ENCODE measurements at regions not wholly inside any gene's neighbourhood (a gene's known extent, or its start where the extent isn't known, plus 50 kb on each side); places are given as distances from the start of the nearest gene placed in this dataset.

- no peak overlapping the region for H3K9ac ChIP-seq (ENCODE audit: low read length)
- H3K27me3 ChIP-seq (ENCODE audit: insufficient read depth, low read length) = peaks cover 29% of the 10 kb centered on the region
- H3K9me3 ChIP-seq (ENCODE audit: control insufficient read depth in 1 of 2, insufficient read depth in 1 of 2, low read depth in 1 of 2, low read length in 2 of 2) = no peaks in the 10 kb centered on the region
- no peak overlapping the region for H3K4me2 ChIP-seq (ENCODE audit: low read length)
- H3K27ac ChIP-seq (ENCODE audit: low read depth, low read length) = no peak overlapping the region
- intact Hi-C loops (cut with micrococcal nuclease) = no loop called here
- no peak for DNase-seq (ENCODE audit: low read depth, low spot score)
- RAD21 ChIA-PET (ENCODE audit: low non-redundant PET in 1 of 2, low total read pairs in 2 of 2, uncharacterized antibody in 2 of 2, unreplicated experiment in 2 of 2) = no interaction called here
- H3K36me3 ChIP-seq (ENCODE audit: control insufficient read depth in 1 of 2, insufficient read depth in 2 of 2, low read length in 2 of 2) = no peaks in the 10 kb centered on the region
- ATAC-seq = no peak
- CTCF ChIA-PET = no interaction called here
- H3K79me2 ChIP-seq (ENCODE audit: insufficient read depth, low read length) = no peaks in the 10 kb centered on the region
- no peaks in the 10 kb centered on the region for H4K20me1 ChIP-seq (ENCODE audit: insufficient read depth)
- no peak overlapping the region for H2AFZ ChIP-seq (ENCODE audit: low read depth, low read length, poor library complexity, severe bottlenecking)
- no peaks in the 10 kb centered on the region for H3K9me2 ChIP-seq (ENCODE audit: insufficient read depth)
- TF ChIP-seq ELF1 (IDR thresholded peaks at IDR 0.05; ENCODE audit: borderline replicate concordance, low read depth) (no peak), RAD21 (IDR thresholded peaks at IDR 0.05; ENCODE audit: low read depth) (no peak), POLR2A (IDR thresholded peaks at IDR 0.05; ENCODE audit: borderline replicate concordance, extremely low read depth, insufficient read depth, insufficient read length) (no peak), ZNF274 (IDR thresholded peaks at IDR 0.05; ENCODE audit: low read depth, low read length) (no peak), CBX3 (IDR thresholded peaks at IDR 0.05; ENCODE audit: low read depth) (no peak), ZBTB33 (IDR thresholded peaks at IDR 0.05; ENCODE audit: extremely low read depth, insufficient replicate concordance, low read length) (no peak), SRF (IDR thresholded peaks at IDR 0.05; ENCODE audit: low read depth) (no peak), ZFX (IDR thresholded peaks at IDR 0.05) (no peak), CEBPB (IDR thresholded peaks at IDR 0.05; ENCODE audit: low read depth) (no peak), JUND (IDR thresholded peaks at IDR 0.05) (no peak), SP1 (IDR thresholded peaks at IDR 0.05; ENCODE audit: low read depth) (no peak), SIN3A (IDR thresholded peaks at IDR 0.05; ENCODE audit: low read depth) (no peak), TCF7L2 (IDR thresholded peaks at IDR 0.05; ENCODE audit: borderline replicate concordance, extremely low read depth, insufficient read depth, insufficient read length) (no peak), MAX (IDR thresholded peaks at IDR 0.05) (no peak), REST (IDR thresholded peaks at IDR 0.05; ENCODE audit: low read depth) (no peak), EZH2 (IDR thresholded peaks at IDR 0.05) (no peak), EGR1 (IDR thresholded peaks at IDR 0.05; ENCODE audit: low read depth) (no peak), ATF3 (IDR thresholded peaks at IDR 0.05) (no peak), POLR2AphosphoS5 (IDR thresholded peaks at IDR 0.05; ENCODE audit: low read depth, low read length) (no peak), FOSL1 (IDR thresholded peaks at IDR 0.05; ENCODE audit: low read depth) (no peak)
- POLR2A ChIA-PET = no interaction called here
- BruUV-seq (replicated peaks) = no TSS peak
- no peak overlapping the region for H3K4me3 ChIP-seq (replicated peaks in 1 of 2; ENCODE audit: low read depth in 1 of 2, low read length in 2 of 2)
- no peaks in the 10 kb centered on the region for H3K4me1 ChIP-seq (ENCODE audit: control insufficient read depth in 1 of 2, insufficient read depth in 2 of 2, low read length in 2 of 2)
These were observed 87.9 kb upstream of the KLHL29 start for GRCh38 chr2:23297112-23297511.
